Brain microvascular endothelial cell (primary cell): ENCODE measurements at regions not wholly inside any gene's neighbourhood (a gene's known extent, or its start where the extent isn't known, plus 50 kb on each side); places are given as distances from the start of the nearest gene placed in this dataset.

Experiments
- DNase-seq: peaks from one replicate; pipeline ENCODE4 v3.0.0-alpha.2; 2020
- H3K27ac ChIP-seq: fragments of 250-450 bp; sonication (Bioruptor Pico); 2 replicates; pipeline ENCODE4 v1.5.1; 2020; ENCODE audit warnings: mild to moderate bottlenecking, moderate library complexity
- H3K27me3 ChIP-seq: fragments of 250-450 bp; sonication (Bioruptor Pico); replicated peaks from 2 replicates; pipeline ENCODE4 v1.5.1; 2020; ENCODE audit warnings: mild to moderate bottlenecking
- H3K36me3 ChIP-seq: fragments of 250-450 bp; sonication (Bioruptor Pico); replicated peaks from 2 replicates; pipeline ENCODE4 v1.5.1; 2020; ENCODE audit warnings: mild to moderate bottlenecking
- H3K4me3 ChIP-seq: 2 replicates; pipeline ENCODE4 v1.5.1; 2011; ENCODE audit warnings: low read depth, mild to moderate bottlenecking, control low read depth, low read length, moderate library complexity
- CTCF ChIP-seq: IDR thresholded peaks from 2 replicates; pipeline ENCODE4 v1.5.1; 2011; ENCODE audit warnings: low read depth, mild to moderate bottlenecking, moderate library complexity, low read length, control low read depth, inconsistent platforms; ENCODE audit errors: missing control alignments
- in situ Hi-C: cut with HindIII; loops from 2 replicates; pipeline ENCODE4 v1.10.0; 2017; ENCODE audit warnings: low sequenced_read_pairs, low pct_ligation_motif_present

GRCh38 chr1:228983661-228984060 is 248.4 kb downstream of the RHOU start:
- no peak overlapping the region for H3K4me3 ChIP-seq
- no peak for TF ChIP-seq CTCF
- H3K27ac ChIP-seq = no peak overlapping the region
- no peak for DNase-seq
- in situ Hi-C loops = no loop called here
- H3K36me3 ChIP-seq = no peaks in the 10 kb centered on the region
- H3K27me3 ChIP-seq = no peaks in the 10 kb centered on the region

DNA sequence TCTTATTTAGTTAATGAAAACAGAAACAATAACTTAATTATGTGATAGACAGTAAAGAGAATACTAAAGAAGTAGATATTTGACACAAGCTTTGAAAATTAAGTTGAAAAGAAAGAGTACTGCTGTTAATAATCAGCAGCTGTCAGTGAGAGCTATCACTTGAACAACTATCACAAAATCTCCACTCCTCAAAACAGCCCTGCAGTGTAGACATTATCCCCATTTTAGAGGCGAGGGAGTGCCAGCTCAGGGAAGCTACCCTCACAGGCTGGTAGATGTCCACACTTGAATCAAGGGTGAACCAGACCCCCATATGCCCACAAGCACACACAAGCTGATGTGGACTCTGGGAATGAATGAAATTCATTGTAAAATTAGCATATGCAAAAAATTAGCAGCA is 248.8 kb downstream of the RHOU start:
- no peak overlapping the region for H3K4me3 ChIP-seq
- no peak overlapping the region for H3K27ac ChIP-seq
- no peaks in the 10 kb centered on the region for H3K36me3 ChIP-seq
- in situ Hi-C loops = no loop called here
- no peak for DNase-seq
- TF ChIP-seq CTCF = no peak
- H3K27me3 ChIP-seq = no peaks in the 10 kb centered on the region

GRCh38 chr1:228984646-228985631 is 249.7 kb downstream of the RHOU start:
- H3K27me3 ChIP-seq = no peaks in the 10 kb centered on the region
- DNase-seq = no peak
- no peak for TF ChIP-seq CTCF
- no peaks in the 10 kb centered on the region for H3K36me3 ChIP-seq
- H3K4me3 ChIP-seq = no peak overlapping the region
- H3K27ac ChIP-seq = no peak overlapping the region
- in situ Hi-C loops = no loop called here

DNA sequence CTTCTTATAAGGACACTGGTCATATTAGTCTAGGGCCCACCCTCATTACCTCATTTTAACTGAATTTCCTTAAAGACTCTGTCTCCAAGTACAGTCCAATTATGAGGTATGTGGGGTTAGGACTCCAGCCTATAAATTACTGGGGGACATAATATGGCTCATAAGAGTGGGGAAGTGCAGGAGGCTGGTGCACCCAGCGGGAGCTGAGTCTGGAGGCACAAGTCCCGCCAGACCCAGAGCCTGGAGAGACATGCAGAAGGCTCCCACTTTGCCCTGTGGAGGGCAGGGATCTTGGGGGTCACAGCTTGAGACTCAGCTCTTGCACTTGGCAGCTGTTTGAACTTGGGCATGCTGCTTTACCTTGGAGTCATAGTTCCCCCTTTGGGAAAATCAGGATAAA is 250.4 kb downstream of the RHOU start:
- no peak overlapping the region for H3K27ac ChIP-seq
- in situ Hi-C loops = no loop called here
- TF ChIP-seq CTCF = no peak

DNA sequence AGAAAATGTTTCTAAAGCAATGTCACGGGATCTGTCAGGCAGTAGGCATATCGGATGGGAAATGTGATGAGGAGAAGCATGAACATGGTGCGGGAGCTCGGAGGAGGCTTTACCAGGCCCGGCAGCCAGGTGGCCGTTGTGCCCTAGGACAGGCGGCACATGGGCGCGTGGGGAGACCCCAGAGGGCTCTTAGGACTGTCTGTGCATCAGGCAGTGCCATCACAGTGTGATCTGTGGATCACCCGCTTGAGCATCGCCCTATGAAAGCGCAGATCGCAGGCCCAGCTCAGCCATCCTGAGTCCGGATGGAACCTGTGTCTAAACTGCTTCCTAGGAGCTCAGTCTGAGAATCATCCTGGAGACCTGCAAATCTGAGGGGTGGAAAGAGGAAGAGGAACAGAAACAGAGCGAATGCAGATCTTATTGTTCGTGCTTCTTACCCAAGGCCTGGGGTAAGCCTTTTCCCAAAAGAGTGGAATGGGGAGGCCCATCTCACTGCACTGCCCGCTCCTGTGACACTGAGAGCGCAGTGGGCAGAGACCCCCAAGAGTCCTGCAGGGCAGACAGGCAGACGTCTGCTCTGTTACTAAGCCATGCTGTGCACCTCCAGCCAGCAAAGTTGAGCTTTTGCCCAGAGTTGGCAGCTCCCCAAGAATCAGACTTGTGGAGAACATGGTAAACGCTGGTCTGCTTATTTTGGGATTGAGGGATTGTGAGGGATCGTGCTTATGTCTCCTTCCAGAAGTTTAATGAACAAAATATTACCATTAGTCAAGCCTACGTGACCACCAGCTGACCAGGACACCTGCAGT is 251.0 kb downstream of the RHOU start:
- no peak for TF ChIP-seq CTCF

More for the DNA sequence above, 250.4 kb downstream of the RHOU start:
- no peak for DNase-seq
- no peaks in the 10 kb centered on the region for H3K27me3 ChIP-seq
- no peaks in the 10 kb centered on the region for H3K36me3 ChIP-seq
- H3K4me3 ChIP-seq = no peak overlapping the region

More for the DNA sequence above, 251.0 kb downstream of the RHOU start:
- Histone ChIP-seq H3K36me3 (no peaks in the 10 kb centered on the region), H3K27ac (no peak overlapping the region), H3K27me3 (no peaks in the 10 kb centered on the region), H3K4me3 (no peak overlapping the region)
- in situ Hi-C loops = no loop called here
- no peak for DNase-seq
